ENCODE measurements at regions not wholly inside any gene's neighbourhood (a gene's known extent, or its start where the extent isn't known, plus 50 kb on each side); places are given as distances from the start of the nearest gene placed in this dataset.

DNA sequence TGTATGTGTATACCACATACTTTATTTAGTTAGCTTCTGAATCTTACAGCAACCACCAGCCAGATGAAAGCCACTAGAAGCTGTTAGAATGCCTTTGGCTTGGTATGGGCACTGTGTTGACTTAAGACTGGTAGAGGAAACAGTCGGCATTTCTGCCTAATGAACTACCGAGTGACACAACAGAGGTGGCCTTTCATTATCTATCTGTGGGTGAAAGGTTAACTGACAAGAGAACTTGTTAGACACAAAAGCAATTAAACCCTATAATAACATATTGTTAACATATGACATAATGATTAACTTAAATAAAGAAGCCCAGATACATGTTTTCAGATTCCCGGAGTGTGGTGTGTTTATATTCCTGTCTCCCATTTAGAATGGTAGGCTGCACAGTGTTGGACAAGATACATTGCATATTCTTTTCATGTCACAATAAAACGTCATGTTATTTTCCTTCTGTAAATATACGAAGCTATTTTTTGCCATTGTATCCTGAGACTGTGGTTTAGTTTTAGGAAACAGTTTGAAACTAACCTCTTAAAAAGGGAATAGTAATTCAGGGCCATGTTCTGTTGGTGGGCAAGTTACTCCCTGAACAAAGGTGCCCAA is 181.5 kb downstream of the SLIT2 start:
- no peaks in the 10 kb centered on the region for H3K4me1 ChIP-seq (ENCODE audit: insufficient read depth, low read length)
- no peaks in the 10 kb centered on the region for H3K79me2 ChIP-seq (ENCODE audit: insufficient read depth, low read length)
- H3K4me3 ChIP-seq (ENCODE audit: low read depth in 1 of 2, low read length in 2 of 2), result no peak overlapping the region
- DNase-seq (no peak), ATAC-seq (ENCODE audit: insufficient read depth, low read depth) (no peak)
- no peak overlapping the region for H3K9ac ChIP-seq (ENCODE audit: low read depth, low read length)
- no peaks in the 10 kb centered on the region for H3K9me3 ChIP-seq (ENCODE audit: insufficient read depth, low read length, severe bottlenecking)
- no peak overlapping the region for H3K27ac ChIP-seq (ENCODE audit: low read length)
- H3K27me3 ChIP-seq (ENCODE audit: insufficient read depth, low read length, poor library complexity), result no peaks in the 10 kb centered on the region
- no peaks in the 10 kb centered on the region for H4K20me1 ChIP-seq (ENCODE audit: insufficient read depth, low read length)
- no peak overlapping the region for H2AFZ ChIP-seq (ENCODE audit: low read depth, low read length)
- no peaks in the 10 kb centered on the region for H3K36me3 ChIP-seq (ENCODE audit: insufficient read depth, low read length)
- TF ChIP-seq EZH2 (IDR thresholded peaks at IDR 0.05; ENCODE audit: borderline replicate concordance, low read depth, low read length, severe bottlenecking), result no peak
- TF ChIP-seq, protein P1, sequence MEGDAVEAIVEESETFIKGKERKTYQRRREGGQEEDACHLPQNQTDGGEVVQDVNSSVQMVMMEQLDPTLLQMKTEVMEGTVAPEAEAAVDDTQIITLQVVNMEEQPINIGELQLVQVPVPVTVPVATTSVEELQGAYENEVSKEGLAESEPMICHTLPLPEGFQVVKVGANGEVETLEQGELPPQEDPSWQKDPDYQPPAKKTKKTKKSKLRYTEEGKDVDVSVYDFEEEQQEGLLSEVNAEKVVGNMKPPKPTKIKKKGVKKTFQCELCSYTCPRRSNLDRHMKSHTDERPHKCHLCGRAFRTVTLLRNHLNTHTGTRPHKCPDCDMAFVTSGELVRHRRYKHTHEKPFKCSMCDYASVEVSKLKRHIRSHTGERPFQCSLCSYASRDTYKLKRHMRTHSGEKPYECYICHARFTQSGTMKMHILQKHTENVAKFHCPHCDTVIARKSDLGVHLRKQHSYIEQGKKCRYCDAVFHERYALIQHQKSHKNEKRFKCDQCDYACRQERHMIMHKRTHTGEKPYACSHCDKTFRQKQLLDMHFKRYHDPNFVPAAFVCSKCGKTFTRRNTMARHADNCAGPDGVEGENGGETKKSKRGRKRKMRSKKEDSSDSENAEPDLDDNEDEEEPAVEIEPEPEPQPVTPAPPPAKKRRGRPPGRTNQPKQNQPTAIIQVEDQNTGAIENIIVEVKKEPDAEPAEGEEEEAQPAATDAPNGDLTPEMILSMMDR (IDR thresholded peaks at IDR 0.05; ENCODE audit: borderline replicate concordance, extremely low read depth, low read length, poor library complexity, severe bottlenecking), result no peak
- no peak overlapping the region for H3K4me2 ChIP-seq (ENCODE audit: insufficient read depth, low read length)

DNA sequence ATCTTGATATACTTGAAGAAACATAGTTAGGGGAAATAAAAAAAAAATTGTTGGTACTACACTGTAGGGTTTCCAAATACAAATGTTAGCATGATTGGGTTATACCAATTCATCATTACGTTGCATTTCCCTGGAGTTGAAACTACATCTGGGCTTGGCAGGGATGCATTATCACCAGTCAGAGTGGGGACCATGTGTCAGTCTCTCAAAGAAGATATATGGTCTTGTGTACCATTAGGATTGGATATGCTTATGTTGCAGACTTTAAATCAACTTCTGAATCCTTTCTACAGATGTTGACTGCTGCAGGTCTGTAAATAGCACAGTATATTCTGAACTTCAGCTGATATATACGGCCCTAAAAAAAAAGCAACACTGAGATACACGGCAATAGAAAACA is 188.5 kb downstream of the SLIT2 start:
- no peak for ATAC-seq (ENCODE audit: insufficient read depth, low read depth)
- no peak for TF ChIP-seq EZH2 (IDR thresholded peaks at IDR 0.05; ENCODE audit: borderline replicate concordance, low read depth, low read length, severe bottlenecking)
- TF ChIP-seq, protein P1 (IDR thresholded peaks at IDR 0.05; ENCODE audit: borderline replicate concordance, extremely low read depth, low read length, poor library complexity, severe bottlenecking), result no peak
- DNase-seq, result no peak
- no peaks in the 10 kb centered on the region for H3K4me1 ChIP-seq (ENCODE audit: insufficient read depth, low read length)
- H3K4me2 ChIP-seq (ENCODE audit: insufficient read depth, low read length), result no peak overlapping the region
- no peak overlapping the region for H3K27ac ChIP-seq (ENCODE audit: low read length)
- H3K27me3 ChIP-seq (ENCODE audit: insufficient read depth, low read length, poor library complexity), result no peaks in the 10 kb centered on the region
- no peak overlapping the region for H3K4me3 ChIP-seq (ENCODE audit: low read depth in 1 of 2, low read length in 2 of 2)
- H3K9ac ChIP-seq (ENCODE audit: low read depth, low read length), result no peak overlapping the region
- no peaks in the 10 kb centered on the region for H4K20me1 ChIP-seq (ENCODE audit: insufficient read depth, low read length)
- H3K9me3 ChIP-seq (ENCODE audit: insufficient read depth, low read length, severe bottlenecking), result no peaks in the 10 kb centered on the region
- H3K36me3 ChIP-seq (ENCODE audit: insufficient read depth, low read length), result no peaks in the 10 kb centered on the region
- no peaks in the 10 kb centered on the region for H3K79me2 ChIP-seq (ENCODE audit: insufficient read depth, low read length)
- H2AFZ ChIP-seq (ENCODE audit: low read depth, low read length), result no peak overlapping the region

DNA sequence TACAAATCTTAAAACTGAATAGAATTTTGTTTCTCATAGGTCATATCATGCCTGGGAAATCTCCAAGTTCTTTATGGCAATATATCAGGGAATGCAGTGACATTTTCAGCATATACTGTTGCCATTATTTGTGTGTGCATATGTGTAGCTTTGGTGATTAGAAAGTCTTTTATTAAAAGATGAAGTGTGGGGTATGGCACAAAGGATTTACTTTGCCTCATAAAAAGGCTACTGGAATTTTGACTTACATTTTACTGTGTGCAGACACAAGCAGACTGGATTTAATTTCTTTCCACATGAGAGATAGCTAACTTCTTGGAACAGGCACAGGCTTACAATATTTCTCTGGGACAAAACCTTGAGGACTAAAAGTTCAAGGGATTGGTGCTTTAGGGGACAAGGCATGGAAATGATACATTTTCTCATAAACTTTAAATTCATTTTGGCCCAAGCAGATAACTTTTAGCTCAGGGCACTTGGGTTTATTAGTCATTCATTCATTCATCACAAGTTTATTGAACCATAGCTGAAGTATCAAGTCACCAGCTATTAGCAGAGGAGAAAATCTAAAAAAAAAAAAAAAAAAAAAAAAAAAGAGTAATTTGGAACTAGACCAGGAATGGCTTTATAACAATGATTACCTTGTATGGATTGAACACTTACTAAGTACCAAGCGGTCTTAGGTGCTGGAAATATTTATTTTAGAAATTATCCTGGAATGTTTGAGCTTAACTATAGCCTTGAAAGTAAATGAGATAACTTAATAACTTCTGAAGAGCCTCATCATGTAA is 191.5 kb downstream of the SLIT2 start:
- H3K27me3 ChIP-seq (ENCODE audit: insufficient read depth, low read length, poor library complexity), result no peaks in the 10 kb centered on the region
- H3K4me3 ChIP-seq (ENCODE audit: low read depth in 1 of 2, low read length in 2 of 2), result no peak overlapping the region
- TF ChIP-seq, protein P1 (IDR thresholded peaks at IDR 0.05; ENCODE audit: borderline replicate concordance, extremely low read depth, low read length, poor library complexity, severe bottlenecking), result no peak
- TF ChIP-seq EZH2 (IDR thresholded peaks at IDR 0.05; ENCODE audit: borderline replicate concordance, low read depth, low read length, severe bottlenecking), result no peak

More for the DNA sequence above, 191.5 kb downstream of the SLIT2 start:
- no peak overlapping the region for H3K9ac ChIP-seq (ENCODE audit: low read depth, low read length)
- no peaks in the 10 kb centered on the region for H3K36me3 ChIP-seq (ENCODE audit: insufficient read depth, low read length)
- H3K4me1 ChIP-seq (ENCODE audit: insufficient read depth, low read length), result no peaks in the 10 kb centered on the region
- H3K4me2 ChIP-seq (ENCODE audit: insufficient read depth, low read length), result no peak overlapping the region
- no peaks in the 10 kb centered on the region for H4K20me1 ChIP-seq (ENCODE audit: insufficient read depth, low read length)
- no peak overlapping the region for H2AFZ ChIP-seq (ENCODE audit: low read depth, low read length)
- no peaks in the 10 kb centered on the region for H3K79me2 ChIP-seq (ENCODE audit: insufficient read depth, low read length)
- H3K27ac ChIP-seq (ENCODE audit: low read length), result no peak overlapping the region
- H3K9me3 ChIP-seq (ENCODE audit: insufficient read depth, low read length, severe bottlenecking), result no peaks in the 10 kb centered on the region
- no peak for DNase-seq
- ATAC-seq (ENCODE audit: insufficient read depth, low read depth), result no peak

All from DND-41 (cell line).